22Rv1 (cell line): ENCODE measurements at regions not wholly inside any gene's neighbourhood (a gene's known extent, or its start where the extent isn't known, plus 50 kb on each side); places are given as distances from the start of the nearest gene placed in this dataset.

Experiments used
- CTCF ChIP-seq: fragments of 450-650 bp; IDR thresholded peaks from 2 replicates; pipeline ENCODE4 v1.5.1; 2017; ENCODE audit warnings: mild to moderate bottlenecking
- ZFX ChIP-seq: fragments of 450-650 bp; IDR thresholded peaks from 2 replicates; pipeline ENCODE4 v1.6.1; 2017; ENCODE audit warnings: antibody characterized with exemption, borderline replicate concordance

- no peak for TF ChIP-seq CTCF
- TF ChIP-seq ZFX, result no peak
Measured at GRCh38 chrX:39734174-39734776, 363.5 kb downstream of the BCOR start.
